ENCODE measurements at regions not wholly inside any gene's neighbourhood (a gene's known extent, or its start where the extent isn't known, plus 50 kb on each side); places are given as distances from the start of the nearest gene placed in this dataset.

- no peak for TF ChIP-seq POLR2A (IDR thresholded peaks at IDR 0.05; ENCODE audit: low read depth)
- TF ChIP-seq CTCF (IDR thresholded peaks at IDR 0.05): no peak
- no peak for TF ChIP-seq POLR2AphosphoS5 (IDR thresholded peaks at IDR 0.05)
These were observed 176.1 kb upstream of the KL start for GRCh38 chr13:32840113-32840512.

Measured in esophagus muscularis mucosa (tissue), 3 donors.